Neural cell (in vitro differentiated cells): ENCODE measurements at regions not wholly inside any gene's neighbourhood (a gene's known extent, or its start where the extent isn't known, plus 50 kb on each side); places are given as distances from the start of the nearest gene placed in this dataset.

Experiments used
- H2AFZ ChIP-seq: fragments of 200-600, 300-800 bp; sonication (generic), shearing (Covaris generic); 2 replicates; pipeline ENCODE4 v1.6.0; 2014; ENCODE audit warnings: low read depth, mild to moderate bottlenecking, antibody characterized with exemption, low read length, moderate library complexity
- H3F3A ChIP-seq: fragments of 200-600 bp; shearing (Covaris generic); 2 replicates; pipeline ENCODE4 v1.6.1; 2016; ENCODE audit warnings: mild to moderate bottlenecking, moderate library complexity, mixed read lengths, antibody characterized with exemption, low read length; ENCODE audit not compliant: insufficient read depth, poor library complexity, severe bottlenecking
- H3K27ac ChIP-seq: fragments of 200-600, 300-800 bp; sonication (generic), shearing (Covaris generic); 2 replicates; pipeline ENCODE4 v1.5.1; 2014; ENCODE audit warnings: mild to moderate bottlenecking, low read length, moderate library complexity
- H3K27me3 ChIP-seq: fragments of 300-800, 200-600 bp; sonication (generic), shearing (Covaris generic); 2 replicates; pipeline ENCODE4 v1.6.0; 2014; ENCODE audit warnings: mild to moderate bottlenecking, low read depth, low read length, moderate library complexity; ENCODE audit not compliant: insufficient read depth
- H3K36me3 ChIP-seq: fragments of 300-800, 200-600 bp; sonication (generic), shearing (Covaris generic); 2 replicates; pipeline ENCODE4 v1.5.1; 2014; ENCODE audit warnings: mild to moderate bottlenecking, antibody characterized with exemption, low read length, moderate library complexity; ENCODE audit not compliant: insufficient read depth
- H3K4me2 ChIP-seq: fragments of 300-800, 200-600 bp; sonication (generic), shearing (Covaris generic); 2 replicates; pipeline ENCODE4 v1.6.0; 2014; ENCODE audit warnings: mild to moderate bottlenecking, low read length
- H3K4me3 ChIP-seq: fragments of 300-800, 200-600 bp; sonication (generic), shearing (Covaris generic); 2 replicates; pipeline ENCODE4 v1.5.1; 2014; ENCODE audit warnings: mild to moderate bottlenecking, low read length, moderate library complexity
- H3K79me2 ChIP-seq: fragments of 200-600 bp; shearing (Covaris generic); replicated peaks from 2 replicates; pipeline ENCODE4 v1.6.0; 2014; ENCODE audit warnings: mild to moderate bottlenecking, low read length, moderate library complexity; ENCODE audit not compliant: insufficient read depth
- H3K9ac ChIP-seq: fragments of 300-800, 200-600 bp; sonication (generic), shearing (Covaris generic); 2 replicates; pipeline ENCODE4 v1.6.1; 2016; ENCODE audit warnings: mild to moderate bottlenecking, low read length, mixed read lengths
- H3K9me2 ChIP-seq: fragments of 200-600 bp; shearing (Covaris generic); 2 replicates; pipeline ENCODE4 v1.6.1; 2016; ENCODE audit warnings: mild to moderate bottlenecking, low read length, mixed read lengths; ENCODE audit not compliant: insufficient read depth
- H3K9me3 ChIP-seq: fragments of 200-600, 300-800 bp; sonication (generic), shearing (Covaris generic); 2 replicates; pipeline ENCODE4 v1.6.1; 2016; ENCODE audit warnings: mild to moderate bottlenecking, mixed run types, low read length, moderate library complexity, mixed read lengths
- H4K20me1 ChIP-seq: fragments of 200-600 bp; shearing (Covaris generic); 2 replicates; pipeline ENCODE4 v1.6.1; 2016; ENCODE audit warnings: mild to moderate bottlenecking, mixed run types; ENCODE audit not compliant: insufficient read depth
- CTCF ChIP-seq: fragments of 450-650 bp; IDR thresholded peaks from 2 replicates; pipeline ENCODE4 v1.5.1; 2014; ENCODE audit warnings: antibody characterized with exemption, mild to moderate bottlenecking, moderate library complexity; ENCODE audit not compliant: poor library complexity, severe bottlenecking
- EP300 ChIP-seq: fragments of 450-650 bp; conservative IDR thresholded peaks from 2 replicates; pipeline ENCODE4 v1.6.1; 2014; ENCODE audit warnings: antibody characterized with exemption, mild to moderate bottlenecking, moderate library complexity; ENCODE audit not compliant: poor library complexity, severe bottlenecking
- EZH2 ChIP-seq: fragments of 200-600, 300-800 bp; shearing (Covaris generic), sonication (generic); IDR thresholded peaks from 2 replicates; pipeline ENCODE4 v1.6.1; 2014; ENCODE audit warnings: antibody characterized with exemption, low read length, borderline replicate concordance, mild to moderate bottlenecking; ENCODE audit not compliant: insufficient read depth, poor library complexity, severe bottlenecking
- MXI1 ChIP-seq: fragments of 450-650 bp; conservative IDR thresholded peaks from 2 replicates; pipeline ENCODE4 v1.6.1; 2014; ENCODE audit warnings: antibody characterized with exemption, mild to moderate bottlenecking; ENCODE audit not compliant: poor library complexity, severe bottlenecking
- POLR2AphosphoS5 ChIP-seq: IDR thresholded peaks from 2 replicates; pipeline ENCODE4 v1.6.1; 2012
- RAD21 ChIP-seq: fragments of 450-650 bp; conservative IDR thresholded peaks from 2 replicates; pipeline ENCODE4 v1.6.1; 2014; ENCODE audit warnings: antibody characterized with exemption, mild to moderate bottlenecking, moderate library complexity
- REST ChIP-seq: IDR thresholded peaks from 2 replicates; pipeline ENCODE4 v1.6.1; 2012; ENCODE audit warnings: borderline replicate concordance
- SMC3 ChIP-seq: fragments of 450-650 bp; conservative IDR thresholded peaks from 2 replicates; pipeline ENCODE4 v1.6.1; 2014; ENCODE audit warnings: antibody characterized with exemption, mild to moderate bottlenecking, moderate library complexity; ENCODE audit not compliant: poor library complexity
- TAF1 ChIP-seq: IDR thresholded peaks from 2 replicates; pipeline ENCODE4 v1.6.1; 2012; ENCODE audit warnings: low read depth

- Histone ChIP-seq H3K9me3 (no peaks in the 10 kb centered on the region), H3K4me2 (no peak overlapping the region), H3K36me3 (no peaks in the 10 kb centered on the region), H3K27me3 (no peaks in the 10 kb centered on the region), H3K79me2 (no peaks in the 10 kb centered on the region), H4K20me1 (no peaks in the 10 kb centered on the region), H3K9ac (no peak overlapping the region), H3K27ac (no peak overlapping the region), H2AFZ (no peak overlapping the region), H3K9me2 (no peaks in the 10 kb centered on the region), H3K4me3 (no peak overlapping the region), H3F3A (no peaks in the 10 kb centered on the region)
- no peak for TF ChIP-seq RAD21
- TF ChIP-seq EP300, result no peak
- TF ChIP-seq SMC3, result no peak
- TF ChIP-seq EZH2, result no peak
- TF ChIP-seq POLR2AphosphoS5, result no peak
- no peak for TF ChIP-seq MXI1
- TF ChIP-seq TAF1, result no peak
- TF ChIP-seq CTCF, result no peak
These were observed 264.4 kb upstream of the GALNT17 start for GRCh38 chr7:70867513-70867912.

- H3K79me2 ChIP-seq, result no peaks in the 10 kb centered on the region
- H3K9ac ChIP-seq, result no peak overlapping the region
- no peak overlapping the region for H3K4me2 ChIP-seq
- no peaks in the 10 kb centered on the region for H3K9me2 ChIP-seq
- no peaks in the 10 kb centered on the region for H3K27me3 ChIP-seq
- no peaks in the 10 kb centered on the region for H3K9me3 ChIP-seq
- H3K4me3 ChIP-seq, result no peak overlapping the region
- H3F3A ChIP-seq, result no peaks in the 10 kb centered on the region
- no peak for TF ChIP-seq TAF1
- no peak for TF ChIP-seq EP300
- no peak for TF ChIP-seq EZH2
- TF ChIP-seq SMC3, result no peak
- TF ChIP-seq MXI1, result no peak
- no peak for TF ChIP-seq REST
- no peak for TF ChIP-seq POLR2AphosphoS5
- TF ChIP-seq CTCF, result no peak
- no peaks in the 10 kb centered on the region for H3K36me3 ChIP-seq
- no peaks in the 10 kb centered on the region for H4K20me1 ChIP-seq
- no peak overlapping the region for H2AFZ ChIP-seq
- H3K27ac ChIP-seq, result no peak overlapping the region
These were observed 261.6 kb upstream of the GALNT17 start for GRCh38 chr7:70870349-70870748.
